Loucy (cell line): ENCODE measurements at regions not wholly inside any gene's neighbourhood (a gene's known extent, or its start where the extent isn't known, plus 50 kb on each side); places are given as distances from the start of the nearest gene placed in this dataset.

ENCODE experiments used
- H2AFZ ChIP-seq: fragments of 200-600 bp; sonication (generic); 2 replicates; pipeline ENCODE4 v1.6.0; 2016; ENCODE audit warnings: antibody characterized with exemption, mild to moderate bottlenecking, low read length, moderate library complexity
- H3F3A ChIP-seq: fragments of 200-600 bp; 2 replicates; pipeline ENCODE4 v1.6.0; 2016; ENCODE audit warnings: antibody characterized with exemption, low read depth, mild to moderate bottlenecking
- H3K27me3 ChIP-seq: fragments of 200-600 bp; sonication (generic); 2 replicates; pipeline ENCODE4 v1.6.1; 2014; ENCODE audit warnings: low read length, mild to moderate bottlenecking; ENCODE audit not compliant: insufficient read depth, poor library complexity, severe bottlenecking
- H3K36me3 ChIP-seq: fragments of 200-600 bp; sonication (generic); 2 replicates; pipeline ENCODE4 v1.6.1; 2016; ENCODE audit warnings: low read length; ENCODE audit not compliant: insufficient read depth
- H3K4me1 ChIP-seq: fragments of 200-600 bp; sonication (generic); 2 replicates; pipeline ENCODE4 v1.5.1; 2014; ENCODE audit warnings: low read length, mild to moderate bottlenecking; ENCODE audit not compliant: insufficient read depth, poor library complexity, severe bottlenecking
- H3K4me2 ChIP-seq: fragments of 200-600 bp; sonication (generic); 2 replicates; pipeline ENCODE4 v1.6.0; 2014; ENCODE audit warnings: antibody characterized with exemption, low read length, low read depth, mild to moderate bottlenecking; ENCODE audit not compliant: poor library complexity, severe bottlenecking
- H3K4me3 ChIP-seq: fragments of 200-600 bp; sonication (generic); 2 replicates; pipeline ENCODE4 v1.5.1; 2014; ENCODE audit warnings: low read length, mild to moderate bottlenecking, mixed read lengths; ENCODE audit not compliant: poor library complexity, severe bottlenecking
- H3K79me2 ChIP-seq: fragments of 200-600 bp; sonication (generic); 2 replicates; pipeline ENCODE4 v1.6.1; 2014; ENCODE audit warnings: low read length; ENCODE audit not compliant: insufficient read depth
- H3K9ac ChIP-seq: fragments of 200-600 bp; sonication (generic); 2 replicates; pipeline ENCODE4 v1.6.0; 2014; ENCODE audit warnings: mild to moderate bottlenecking, low read depth, low read length, moderate library complexity; ENCODE audit not compliant: poor library complexity, severe bottlenecking
- H3K9me2 ChIP-seq: fragments of 200-600 bp; sonication (generic); replicated peaks from 2 replicates; pipeline ENCODE4 v1.6.1; 2016; ENCODE audit warnings: low read depth, low read length, mixed read lengths
- H3K9me3 ChIP-seq: fragments of 200-600 bp; sonication (generic); 2 replicates; pipeline ENCODE4 v1.6.1; 2014; ENCODE audit warnings: mild to moderate bottlenecking, antibody characterized with exemption, low read length, low read depth; ENCODE audit not compliant: insufficient read depth
- H4K20me1 ChIP-seq: fragments of 200-600 bp; sonication (generic); 2 replicates; pipeline ENCODE4 v1.6.0; 2014; ENCODE audit warnings: antibody characterized with exemption, low read length, mild to moderate bottlenecking; ENCODE audit not compliant: insufficient read depth, poor library complexity, severe bottlenecking
- EZH2phosphoT487 ChIP-seq: fragments of 200-600 bp; IDR thresholded peaks from 2 replicates; pipeline ENCODE4 v1.6.1; 2018; ENCODE audit warnings: antibody characterized with exemption, mild to moderate bottlenecking, moderate library complexity, borderline replicate concordance
- TF ChIP-seq, protein P1 (sequence below): fragments of 200-600 bp; sonication (generic); conservative IDR thresholded peaks from 2 replicates; pipeline ENCODE4 v1.5.1; 2014; ENCODE audit warnings: mild to moderate bottlenecking, antibody characterized with exemption, low read length

DNA sequence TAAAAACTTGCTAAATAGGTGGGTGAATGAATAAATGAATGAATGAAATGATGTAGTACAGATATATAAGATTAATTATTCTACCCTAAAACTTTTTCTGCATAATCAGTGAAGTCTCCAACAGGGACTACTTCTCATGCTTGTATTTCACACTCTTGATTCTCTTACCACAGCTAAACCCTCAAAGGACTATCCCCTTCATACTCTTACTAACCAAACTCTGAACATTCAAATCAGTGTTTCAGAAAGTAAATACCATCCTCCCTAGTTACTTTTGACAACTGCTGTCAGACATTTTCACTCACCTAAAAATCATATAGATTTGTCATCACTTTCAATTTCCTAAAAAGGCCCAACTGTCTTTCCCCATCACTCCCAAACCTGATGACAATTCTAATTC is 234.3 kb upstream of the HHIP start:
- Histone ChIP-seq H3K9me2 (no peaks in the 10 kb centered on the region), H3K9me3 (peaks cover 5% of the 10 kb centered on the region; the same call in 1 of the 2 replicates), H3K36me3 (no peaks in the 10 kb centered on the region), H4K20me1 (no peaks in the 10 kb centered on the region), H3K9ac (no peak overlapping the region), H3K27me3 (no peaks in the 10 kb centered on the region), H3K4me2 (no peak overlapping the region), H3F3A (no peaks in the 10 kb centered on the region), H3K4me1 (no peaks in the 10 kb centered on the region), H3K79me2 (no peaks in the 10 kb centered on the region), H3K4me3 (no peak overlapping the region), H2AFZ (peak overlapping the region; percentile 58; the same call in 1 of the 2 replicates)
- TF ChIP-seq, protein P1, sequence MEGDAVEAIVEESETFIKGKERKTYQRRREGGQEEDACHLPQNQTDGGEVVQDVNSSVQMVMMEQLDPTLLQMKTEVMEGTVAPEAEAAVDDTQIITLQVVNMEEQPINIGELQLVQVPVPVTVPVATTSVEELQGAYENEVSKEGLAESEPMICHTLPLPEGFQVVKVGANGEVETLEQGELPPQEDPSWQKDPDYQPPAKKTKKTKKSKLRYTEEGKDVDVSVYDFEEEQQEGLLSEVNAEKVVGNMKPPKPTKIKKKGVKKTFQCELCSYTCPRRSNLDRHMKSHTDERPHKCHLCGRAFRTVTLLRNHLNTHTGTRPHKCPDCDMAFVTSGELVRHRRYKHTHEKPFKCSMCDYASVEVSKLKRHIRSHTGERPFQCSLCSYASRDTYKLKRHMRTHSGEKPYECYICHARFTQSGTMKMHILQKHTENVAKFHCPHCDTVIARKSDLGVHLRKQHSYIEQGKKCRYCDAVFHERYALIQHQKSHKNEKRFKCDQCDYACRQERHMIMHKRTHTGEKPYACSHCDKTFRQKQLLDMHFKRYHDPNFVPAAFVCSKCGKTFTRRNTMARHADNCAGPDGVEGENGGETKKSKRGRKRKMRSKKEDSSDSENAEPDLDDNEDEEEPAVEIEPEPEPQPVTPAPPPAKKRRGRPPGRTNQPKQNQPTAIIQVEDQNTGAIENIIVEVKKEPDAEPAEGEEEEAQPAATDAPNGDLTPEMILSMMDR = no peak
- TF ChIP-seq EZH2phosphoT487 = no peak

DNA sequence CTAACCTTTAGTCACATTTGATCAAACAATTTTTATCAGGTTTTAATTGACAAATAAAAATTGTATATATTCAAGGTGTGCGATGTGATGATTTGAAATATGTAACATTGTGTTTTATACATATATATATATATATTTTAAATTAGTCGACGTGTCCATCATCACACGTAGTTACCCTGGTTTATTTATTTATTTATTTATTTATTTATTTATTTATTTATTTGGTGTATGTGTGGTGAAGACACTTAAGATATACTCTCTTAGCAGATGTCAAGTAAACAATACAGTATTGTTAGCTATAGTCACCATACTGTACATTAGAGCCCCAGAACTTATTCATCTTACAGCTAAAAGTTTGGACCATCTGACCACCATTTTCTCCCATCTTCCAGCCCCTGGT is 224.9 kb upstream of the HHIP start:
- H3K4me2 ChIP-seq = no peak overlapping the region
- peaks cover 3% of the 10 kb centered on the region for H3K4me1 ChIP-seq
- no peaks in the 10 kb centered on the region for H4K20me1 ChIP-seq
- no peaks in the 10 kb centered on the region for H3K79me2 ChIP-seq
- no peaks in the 10 kb centered on the region for H3F3A ChIP-seq
- no peaks in the 10 kb centered on the region for H3K27me3 ChIP-seq
- H3K36me3 ChIP-seq = no peaks in the 10 kb centered on the region
- H3K4me3 ChIP-seq = no peak overlapping the region
- H3K9me2 ChIP-seq = no peaks in the 10 kb centered on the region
- H3K9me3 ChIP-seq = no peaks in the 10 kb centered on the region
- H2AFZ ChIP-seq = no peak overlapping the region
- no peak overlapping the region for H3K9ac ChIP-seq
- no peak for TF ChIP-seq EZH2phosphoT487
- TF ChIP-seq, protein P1 = no peak

DNA sequence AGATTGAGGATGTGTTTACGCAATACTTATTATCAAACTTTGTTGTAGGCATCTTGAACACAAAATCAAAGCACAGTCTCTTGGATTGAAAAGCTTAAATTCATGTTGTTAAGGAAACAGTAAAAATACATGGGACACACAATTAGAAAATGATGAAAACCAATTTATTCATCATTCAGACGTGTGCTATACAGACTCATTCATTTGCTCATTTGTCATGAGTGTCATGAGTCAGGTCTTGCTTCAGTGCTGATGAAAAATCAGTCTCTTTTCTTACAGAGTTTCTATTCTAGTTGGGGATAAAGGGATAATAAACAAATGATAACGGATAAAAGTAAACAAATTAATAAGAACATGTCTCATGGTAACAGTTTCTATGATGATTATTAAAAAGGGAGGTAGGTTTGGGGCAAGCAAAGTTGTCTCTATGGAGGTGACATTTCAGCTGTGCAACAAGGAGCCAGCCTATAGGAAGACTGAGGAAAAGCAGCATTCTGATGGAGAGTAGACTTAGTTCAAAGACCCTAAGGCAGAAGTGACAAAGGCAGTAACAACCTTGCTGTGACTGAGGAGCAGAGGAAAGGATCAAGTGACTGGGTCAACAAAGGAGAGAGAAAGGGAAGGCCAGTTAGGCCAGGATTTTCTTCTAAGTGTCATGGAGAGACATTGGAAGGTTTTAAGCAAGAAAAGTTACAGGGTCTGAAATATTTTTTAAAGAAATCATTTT is 224.0 kb upstream of the HHIP start:
- no peaks in the 10 kb centered on the region for H3K36me3 ChIP-seq
- H3K9me2 ChIP-seq = no peaks in the 10 kb centered on the region
- no peaks in the 10 kb centered on the region for H3K9me3 ChIP-seq
- H2AFZ ChIP-seq = 0 out of 2 replicates have a peak overlapping the region, but pooled peaks have one; percentile 53
- no peaks in the 10 kb centered on the region for H3K27me3 ChIP-seq
- H3K4me2 ChIP-seq = no peak overlapping the region
- no peaks in the 10 kb centered on the region for H3K79me2 ChIP-seq
- H3F3A ChIP-seq = no peaks in the 10 kb centered on the region
- no peak overlapping the region for H3K9ac ChIP-seq
- peaks cover 3% of the 10 kb centered on the region for H3K4me1 ChIP-seq
- TF ChIP-seq, protein P1 = no peak
- no peak for TF ChIP-seq EZH2phosphoT487
- no peak overlapping the region for H3K4me3 ChIP-seq
- no peaks in the 10 kb centered on the region for H4K20me1 ChIP-seq
